HG02642 (cell line): ENCODE measurements at regions not wholly inside any gene's neighbourhood (a gene's known extent, or its start where the extent isn't known, plus 50 kb on each side); places are given as distances from the start of the nearest gene placed in this dataset.
"Not testable (repeated sequence)": the region's sequence is repeated elsewhere in the genome, so short reads cannot be mapped to it uniquely, and the experiment has no call there.

ENCODE experiments used
- ATAC-seq: cut with Tn5 transposase; IDR thresholded peaks from one replicate; pipeline ENCODE4 v1.9.1; 2021; ENCODE audit warnings: mild to moderate bottlenecking; ENCODE audit not compliant: unreplicated experiment, poor library complexity

GRCh38 chr13:76668716-76669115 is 217.5 kb downstream of the KCTD12 start:
- no peak for ATAC-seq

GRCh38 chr13:76668141-76668540 is 218.1 kb downstream of the KCTD12 start:
- ATAC-seq: no peak

DNA sequence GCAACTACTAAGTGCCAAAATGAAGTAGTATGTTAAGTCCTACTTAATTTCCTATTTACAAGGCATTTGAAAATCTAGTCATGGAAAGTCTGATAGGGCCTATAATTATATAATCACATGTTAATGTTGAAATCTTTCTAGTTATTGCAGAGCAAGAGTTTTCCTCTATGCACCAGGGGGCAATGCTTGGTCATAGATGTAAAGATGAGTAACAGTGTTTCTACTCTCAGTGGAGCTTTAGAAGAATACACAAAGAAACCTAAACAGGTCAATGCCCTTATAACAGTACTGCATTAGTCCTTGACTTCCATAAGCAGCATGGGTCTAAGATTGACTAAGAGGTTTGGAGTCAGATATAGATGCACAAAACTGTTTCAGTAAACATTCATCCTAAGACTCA is 218.7 kb downstream of the KCTD12 start:
- ATAC-seq: no peak

- ATAC-seq: no peak
These were observed 222.4 kb downstream of the KCTD12 start for GRCh38 chr13:76663592-76664335.

DNA sequence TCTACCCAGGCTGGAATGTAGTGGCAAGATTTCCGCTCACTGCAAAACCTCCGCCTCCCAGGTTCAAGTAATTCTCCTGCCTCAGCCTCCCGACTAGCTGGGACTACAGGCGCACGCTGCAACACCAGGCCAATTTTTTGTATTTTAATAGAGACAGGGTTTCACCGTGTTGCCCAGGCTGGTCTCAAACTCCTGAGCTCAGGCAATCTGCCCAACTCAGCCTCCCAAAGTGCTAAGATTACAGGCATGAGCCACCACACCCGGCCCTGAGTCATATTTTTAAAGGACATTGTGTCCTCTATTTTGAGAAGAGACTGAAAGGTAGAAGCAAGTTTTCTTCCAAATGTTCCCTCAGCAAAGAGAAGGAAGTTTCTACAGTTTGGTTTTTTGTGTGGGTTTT is 227.1 kb downstream of the KCTD12 start:
- not testable (repeated sequence) for ATAC-seq

DNA sequence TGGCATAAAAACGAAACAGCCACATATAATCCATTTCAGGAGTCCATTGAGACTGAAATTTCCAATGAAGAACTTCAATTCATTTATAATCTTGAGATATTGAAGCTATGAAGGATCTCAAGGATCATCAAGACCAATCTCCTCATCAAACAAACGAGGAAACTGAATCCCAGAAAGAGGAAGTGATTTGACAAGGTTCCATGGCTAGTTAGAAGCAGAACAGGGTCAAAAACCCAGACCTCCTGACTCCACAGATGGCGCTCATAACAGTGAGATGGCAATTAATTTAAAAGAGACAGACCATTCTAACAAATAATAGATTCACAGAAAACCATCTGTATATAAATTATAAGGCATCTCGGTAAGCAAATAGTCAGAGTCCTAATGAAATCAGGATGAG is 229.7 kb downstream of the KCTD12 start:
- no peak for ATAC-seq

DNA sequence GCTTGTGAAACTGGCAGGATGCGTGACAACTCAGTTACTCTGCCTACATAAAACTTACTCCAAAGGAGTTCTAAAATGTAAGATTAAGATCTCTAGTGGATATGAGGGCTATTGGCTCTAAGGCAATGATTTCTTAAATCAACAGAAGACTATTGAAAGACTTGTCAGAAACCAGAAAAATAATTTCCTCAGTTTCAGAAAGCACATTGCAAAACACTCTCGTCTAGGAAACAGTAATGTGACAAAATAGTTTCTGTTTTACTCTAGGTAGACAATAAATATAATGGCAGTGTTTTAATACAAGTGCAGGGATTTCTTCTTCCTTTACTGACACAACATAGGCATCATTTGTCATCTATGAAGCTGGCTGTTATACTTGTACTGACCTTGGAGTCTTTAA is 230.1 kb downstream of the KCTD12 start:
- no peak for ATAC-seq

DNA sequence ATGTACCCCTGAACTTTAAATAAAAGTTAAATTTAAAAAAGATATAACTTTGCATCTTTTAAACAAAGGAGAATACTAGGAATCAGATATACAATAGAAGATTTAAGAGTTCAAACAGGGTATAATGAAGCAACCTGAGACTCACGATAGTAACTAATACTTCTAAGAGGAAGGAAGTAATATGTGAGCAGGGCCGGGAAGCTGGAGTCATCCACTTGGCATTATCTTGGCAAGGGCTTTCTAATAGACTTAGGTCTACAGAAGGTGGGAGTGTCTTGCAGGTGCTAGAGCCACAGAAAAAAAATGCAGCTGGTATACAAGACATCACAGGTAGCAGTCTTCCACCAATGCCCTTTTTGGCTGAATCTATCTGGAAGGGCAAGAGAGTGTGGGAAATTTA is 231.9 kb downstream of the KCTD12 start:
- no peak for ATAC-seq

DNA sequence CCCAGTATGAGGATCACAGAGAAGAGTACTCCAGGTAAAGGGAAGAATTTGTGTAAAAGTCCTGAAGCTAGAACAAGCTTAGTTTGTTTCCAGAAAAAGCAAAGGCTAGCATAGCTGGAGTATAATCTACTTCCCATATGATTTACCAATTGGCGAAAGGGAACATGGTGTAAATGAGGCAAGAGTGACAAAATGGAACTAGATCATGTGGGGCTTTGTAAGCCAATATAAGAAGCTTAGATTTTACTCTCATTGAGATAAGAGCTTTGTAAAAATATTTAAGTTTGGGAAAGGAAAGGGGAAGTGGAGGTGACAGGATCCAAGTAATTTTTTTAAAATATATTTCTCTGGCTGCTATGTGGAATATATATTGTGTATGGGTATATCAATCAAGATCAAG is 234.9 kb downstream of the KCTD12 start:
- ATAC-seq: no peak

DNA sequence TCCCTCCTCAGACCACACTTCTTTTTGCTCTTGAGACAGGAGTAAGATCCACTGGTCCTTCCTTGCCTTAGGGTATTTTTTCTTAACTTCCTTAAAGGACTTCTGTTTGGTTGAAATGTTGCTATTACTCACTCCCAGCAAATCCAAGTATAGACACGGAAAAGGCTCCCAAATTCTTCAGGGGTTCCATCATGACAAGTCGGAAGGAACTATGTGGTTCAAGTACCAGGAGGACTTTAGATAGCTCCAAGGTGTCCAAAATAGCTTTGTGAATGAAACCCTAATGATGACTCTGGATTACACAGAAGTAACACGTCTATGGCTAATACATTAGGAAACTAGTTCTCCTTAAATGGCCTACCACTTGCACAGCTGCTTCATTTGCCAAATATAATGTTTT is 238.7 kb downstream of the KCTD12 start:
- no peak for ATAC-seq

DNA sequence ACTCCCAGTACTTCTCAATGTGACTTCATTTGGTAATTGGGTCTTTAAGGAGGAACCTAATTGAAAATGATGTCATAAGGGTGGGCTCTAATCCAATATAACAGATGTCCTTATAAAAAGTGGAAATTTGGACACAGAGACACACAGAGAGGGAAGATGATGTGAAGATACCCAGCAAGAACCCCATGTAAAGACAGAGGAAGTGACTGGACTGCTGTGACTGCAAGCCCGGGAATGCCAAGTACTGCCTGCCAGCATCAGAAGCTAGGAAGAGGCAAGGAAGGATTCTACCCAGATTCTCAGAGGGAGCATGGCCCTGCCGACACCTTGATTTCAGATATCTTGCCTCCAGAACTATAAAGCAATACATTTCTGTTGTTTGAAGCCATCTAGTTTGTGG is 239.3 kb downstream of the KCTD12 start:
- no peak for ATAC-seq

DNA sequence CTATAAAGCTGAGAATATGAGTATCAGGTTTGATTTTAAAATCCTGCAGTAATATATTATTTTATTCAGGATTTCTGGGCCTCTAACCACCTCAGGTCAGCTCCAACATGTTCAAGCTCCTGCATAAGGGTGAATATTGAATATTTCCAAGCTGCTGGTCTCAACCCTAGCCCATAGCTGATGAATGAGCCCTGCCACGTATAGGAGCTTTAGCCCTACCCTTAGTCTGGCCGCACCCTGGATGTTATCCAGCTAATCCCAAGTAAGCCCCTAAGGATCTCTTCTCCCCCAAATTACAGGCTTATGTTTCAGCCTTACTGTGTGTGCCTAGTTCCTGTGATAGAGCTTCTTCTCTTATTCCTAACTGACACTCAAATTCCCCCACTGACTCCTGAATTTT is 240.6 kb downstream of the KCTD12 start:
- no peak for ATAC-seq

GRCh38 chr13:76644906-76645305 is 241.3 kb downstream of the KCTD12 start:
- ATAC-seq: no peak

GRCh38 chr13:76643596-76643995 is 242.6 kb downstream of the KCTD12 start:
- ATAC-seq: no peak

GRCh38 chr13:76641056-76641455 is 245.1 kb downstream of the KCTD12 start:
- ATAC-seq: no peak

GRCh38 chr13:76638882-76639281 is 247.3 kb downstream of the KCTD12 start:
- ATAC-seq: no peak

GRCh38 chr13:76638181-76638580 is 248.0 kb downstream of the KCTD12 start:
- ATAC-seq: no peak

DNA sequence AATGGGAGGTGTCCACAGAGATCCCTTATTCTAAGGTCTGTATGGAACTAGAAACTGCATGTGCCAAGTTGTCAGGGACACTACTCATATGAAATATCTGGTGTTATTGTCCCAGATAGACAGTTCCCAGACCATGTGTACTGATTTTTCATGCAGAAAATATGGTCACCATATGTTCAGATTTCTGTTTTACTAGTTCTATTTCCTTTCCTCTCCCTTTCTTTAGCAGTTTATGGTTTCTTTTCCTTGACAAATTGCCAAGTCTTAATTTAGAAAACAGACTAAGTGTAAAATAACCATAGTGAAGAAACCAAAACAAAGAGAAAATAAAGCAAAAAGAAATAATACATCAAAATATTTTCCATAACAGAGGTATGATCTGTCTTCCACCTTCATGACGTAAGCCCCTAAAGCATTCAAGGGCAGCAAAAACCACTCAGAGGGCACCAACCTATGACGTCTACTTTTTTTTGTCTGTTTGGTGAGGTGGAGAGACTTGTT is 248.5 kb downstream of the KCTD12 start:
- no peak for ATAC-seq

DNA sequence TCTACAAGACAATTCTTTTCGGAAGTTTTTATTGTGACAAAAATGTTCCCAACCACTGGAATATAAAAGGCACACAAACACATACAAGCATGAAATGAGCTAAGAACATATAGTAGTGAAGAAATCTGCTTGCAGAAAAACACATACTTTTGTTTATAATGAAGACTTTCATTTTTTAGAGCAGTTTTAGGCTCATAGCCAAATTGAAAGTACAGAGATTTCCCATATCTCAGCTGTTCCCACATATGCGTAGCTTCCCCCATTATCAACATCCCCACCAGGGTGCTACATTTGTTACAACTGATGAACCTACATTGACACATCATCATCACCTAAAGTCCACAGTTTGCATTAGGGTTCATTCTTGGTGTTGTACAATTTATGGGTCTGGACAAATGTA is 249.4 kb downstream of the KCTD12 start:
- no peak for ATAC-seq

- no peak for ATAC-seq
These were observed 250.7 kb downstream of the KCTD12 start for GRCh38 chr13:76635232-76636230.
